GM21528 (cell line): ENCODE measurements at regions not wholly inside any gene's neighbourhood (a gene's known extent, or its start where the extent isn't known, plus 50 kb on each side); places are given as distances from the start of the nearest gene placed in this dataset.

Experiments used
- ATAC-seq: cut with Tn5 transposase; IDR thresholded peaks from one replicate; pipeline ENCODE4 v1.9.1; 2021; ENCODE audit warnings: mild to moderate bottlenecking, moderate library complexity; ENCODE audit not compliant: unreplicated experiment, low FRiP score

DNA sequence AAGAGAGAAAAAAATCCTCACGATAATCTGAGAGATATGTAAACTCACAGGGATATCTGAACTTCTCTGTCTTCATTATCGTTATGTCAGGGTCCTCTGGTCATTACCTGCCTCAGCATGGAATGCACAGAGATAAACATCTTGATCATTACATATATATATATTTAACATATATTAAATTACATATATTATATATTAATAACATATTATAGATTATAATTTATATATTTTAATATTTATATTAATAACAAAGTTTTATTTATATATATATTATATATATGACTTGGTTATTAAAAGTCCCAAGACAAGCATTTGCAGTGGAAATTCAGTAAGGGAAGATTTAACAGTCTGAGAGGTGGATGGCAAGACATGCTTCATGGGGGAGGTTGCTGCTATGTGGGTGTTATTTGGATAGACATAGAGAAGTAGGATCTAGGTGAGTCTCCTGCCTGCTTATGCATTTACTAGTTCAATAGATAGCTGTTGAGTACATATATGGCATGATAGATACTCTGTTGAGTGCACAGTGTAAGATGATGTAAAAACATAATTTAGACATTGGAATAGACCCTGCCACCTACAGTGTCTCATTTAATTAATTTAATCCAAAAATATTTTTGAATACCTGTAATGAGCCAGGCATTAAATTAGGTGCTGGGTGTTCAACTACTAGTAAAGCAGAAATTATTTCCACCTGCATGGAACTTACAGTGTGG, 255.2 kb downstream of the RAD51AP2 start:
- ATAC-seq: no peak

DNA sequence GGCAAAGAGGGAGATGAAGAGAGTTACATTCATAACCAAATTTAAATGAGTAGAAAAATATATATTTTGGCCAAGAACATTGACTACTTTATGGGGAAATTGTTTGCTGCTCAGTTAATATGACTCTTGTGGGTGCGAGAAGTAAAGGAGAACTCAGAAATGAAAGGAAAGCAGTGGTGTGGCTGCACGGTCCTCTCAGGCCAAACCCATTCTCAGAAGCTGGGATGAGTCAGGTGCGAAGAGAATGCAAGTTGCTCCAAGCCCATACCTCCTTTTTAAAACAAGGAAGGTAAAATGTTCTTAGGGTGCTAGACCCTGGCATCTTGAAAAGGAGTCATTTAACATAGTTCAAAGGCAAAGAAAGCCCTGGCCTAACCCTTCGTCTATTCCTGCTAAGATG, 258.6 kb downstream of the RAD51AP2 start:
- no peak for ATAC-seq

DNA sequence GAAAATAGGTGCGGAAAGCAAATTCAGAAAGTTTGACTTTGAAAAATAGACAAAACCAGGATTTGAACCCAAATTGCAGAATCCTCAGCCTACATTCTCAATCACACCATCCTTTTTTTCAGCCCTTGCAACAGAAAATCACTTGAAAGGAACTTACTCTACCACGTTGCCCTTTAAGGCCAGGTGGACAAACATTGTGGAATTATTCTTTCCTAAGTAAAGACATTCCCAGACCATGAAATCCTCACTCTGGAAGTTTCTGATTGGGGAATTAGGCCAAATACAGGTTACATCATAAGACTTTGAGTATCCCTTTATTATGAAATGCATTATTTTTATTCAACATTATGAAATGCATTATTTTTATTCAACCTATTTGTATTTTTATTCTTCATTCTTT, 259.4 kb downstream of the RAD51AP2 start:
- no peak for ATAC-seq

GRCh38 chr2:17257189-17257909, 260.9 kb downstream of the RAD51AP2 start:
- ATAC-seq: no peak

GRCh38 chr2:17255071-17255470, 263.2 kb downstream of the RAD51AP2 start:
- no peak for ATAC-seq

DNA sequence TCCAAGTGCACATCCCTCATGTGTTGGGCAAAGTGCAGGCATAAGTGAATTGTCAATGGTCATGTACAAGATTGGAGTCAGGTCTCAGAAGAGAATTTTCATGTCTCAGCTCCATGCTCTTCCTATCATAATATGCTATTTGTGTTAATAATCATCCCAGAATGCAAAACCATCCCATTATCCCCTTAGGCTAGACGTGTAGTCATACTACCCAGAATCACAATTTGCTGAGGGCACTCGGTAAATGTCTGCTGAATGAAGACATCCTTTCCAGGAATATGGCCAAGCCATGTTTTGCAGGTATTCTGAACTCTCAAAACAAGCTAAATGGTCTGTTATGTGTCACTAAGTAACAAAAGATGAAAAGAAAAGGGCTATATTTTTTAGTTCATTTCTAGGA, 263.8 kb downstream of the RAD51AP2 start:
- no peak for ATAC-seq

DNA sequence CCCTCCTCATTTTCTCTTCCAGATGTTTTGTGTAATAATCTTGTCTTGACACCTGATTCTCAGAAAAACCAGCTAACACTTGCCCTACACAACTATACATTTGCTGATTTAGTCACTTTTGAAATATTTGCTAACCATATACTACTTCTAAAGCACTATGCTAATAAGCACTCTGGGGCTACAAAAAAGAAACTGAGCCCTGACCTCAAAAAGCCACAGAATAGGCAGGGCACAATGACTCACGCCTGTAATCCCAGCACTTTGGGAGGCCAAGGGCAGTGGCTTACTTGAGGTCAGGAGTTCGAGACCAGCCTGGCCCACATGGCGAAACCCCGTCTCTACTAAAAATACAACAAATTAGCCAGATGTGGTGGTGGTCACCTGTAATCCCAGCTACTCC, 266.0 kb downstream of the RAD51AP2 start:
- ATAC-seq: no peak

GRCh38 chr2:17251171-17251570, 267.1 kb downstream of the RAD51AP2 start:
- no peak for ATAC-seq

GRCh38 chr2:17249249-17249648, 269.0 kb downstream of the RAD51AP2 start:
- no peak for ATAC-seq

DNA sequence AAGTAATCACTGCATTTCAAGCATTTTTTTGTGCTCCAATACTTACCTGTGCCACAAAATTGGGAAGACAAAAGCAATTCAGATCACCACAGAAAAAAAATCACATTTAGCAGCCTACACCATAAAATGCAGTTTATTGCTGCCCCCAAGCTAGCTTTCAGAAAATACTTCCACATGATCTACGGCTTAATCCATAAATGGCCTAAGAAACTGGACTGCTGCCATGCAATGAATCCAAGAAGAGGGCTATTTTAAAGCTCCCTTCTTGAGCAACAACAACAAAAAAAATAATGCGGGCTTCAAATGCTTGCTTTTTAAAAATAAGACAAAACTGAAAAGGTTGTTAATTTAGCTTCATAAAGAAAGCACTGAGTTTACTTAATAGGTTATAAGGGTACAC, 272.3 kb downstream of the RAD51AP2 start:
- ATAC-seq: no peak

- no peak for ATAC-seq
Measured at GRCh38 chr2:17242813-17243485, 275.3 kb downstream of the RAD51AP2 start.

DNA sequence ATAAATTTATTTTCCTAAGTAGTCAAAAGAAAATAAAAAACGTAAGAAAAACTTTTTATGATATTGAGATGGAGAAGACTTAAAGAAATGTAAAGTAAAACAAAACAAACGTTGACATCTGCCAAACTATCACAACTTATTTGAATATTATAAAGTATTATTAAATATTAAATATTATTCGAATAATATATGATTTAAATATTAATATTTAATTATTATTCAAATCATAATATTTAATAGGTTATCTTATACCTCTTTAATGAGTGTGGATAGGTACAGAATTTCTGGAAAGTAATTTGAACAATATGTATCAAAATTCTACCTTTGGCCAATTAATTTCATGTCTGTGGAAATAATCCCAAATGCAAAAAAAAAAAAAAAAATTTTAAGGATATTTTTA, 278.7 kb downstream of the RAD51AP2 start:
- no peak for ATAC-seq

DNA sequence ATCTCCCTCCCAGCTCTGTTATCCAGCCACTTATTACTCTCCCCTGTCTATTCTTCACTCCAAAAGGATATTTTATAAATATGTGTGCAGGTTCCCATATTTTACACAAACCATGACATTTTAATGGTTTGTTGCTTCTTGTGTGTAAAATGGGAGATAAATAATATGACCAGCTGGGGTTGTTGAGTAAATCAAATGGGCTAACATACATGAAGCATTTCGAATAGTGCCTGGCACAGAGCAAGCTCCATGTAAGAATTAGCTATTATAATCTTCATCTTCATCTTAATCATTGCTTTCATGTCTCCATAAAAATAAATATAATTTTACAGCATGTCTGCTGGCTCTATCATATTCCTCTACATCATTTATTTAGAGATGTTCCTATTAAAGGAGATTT, 283.1 kb downstream of the RAD51AP2 start:
- ATAC-seq: no peak

GRCh38 chr2:17232776-17233556, 285.3 kb downstream of the RAD51AP2 start:
- no peak for ATAC-seq

- no peak for ATAC-seq
Measured at GRCh38 chr2:17231394-17231965, 286.8 kb downstream of the RAD51AP2 start.

- no peak for ATAC-seq
Measured at GRCh38 chr2:17229414-17229813, 288.8 kb downstream of the RAD51AP2 start.

DNA sequence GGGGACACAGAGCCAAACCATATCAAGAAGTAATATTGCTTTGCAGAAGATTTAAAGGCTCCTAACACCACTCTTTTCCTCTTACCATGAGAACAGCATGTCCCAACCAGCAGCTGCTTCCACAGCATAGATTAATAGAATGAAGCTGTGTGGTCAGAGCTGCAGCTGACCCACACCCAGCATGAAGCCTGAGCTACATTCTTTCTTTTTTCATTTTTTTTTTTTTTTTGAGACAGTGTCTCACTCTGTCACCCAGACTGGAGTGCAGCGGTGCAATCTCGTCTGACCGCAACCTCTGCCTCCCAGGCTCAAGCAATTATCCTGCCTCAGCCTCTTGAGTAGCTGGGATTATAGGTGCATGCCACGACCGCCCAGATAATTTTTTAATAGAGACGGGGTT, 289.8 kb downstream of the RAD51AP2 start:
- ATAC-seq: no peak

DNA sequence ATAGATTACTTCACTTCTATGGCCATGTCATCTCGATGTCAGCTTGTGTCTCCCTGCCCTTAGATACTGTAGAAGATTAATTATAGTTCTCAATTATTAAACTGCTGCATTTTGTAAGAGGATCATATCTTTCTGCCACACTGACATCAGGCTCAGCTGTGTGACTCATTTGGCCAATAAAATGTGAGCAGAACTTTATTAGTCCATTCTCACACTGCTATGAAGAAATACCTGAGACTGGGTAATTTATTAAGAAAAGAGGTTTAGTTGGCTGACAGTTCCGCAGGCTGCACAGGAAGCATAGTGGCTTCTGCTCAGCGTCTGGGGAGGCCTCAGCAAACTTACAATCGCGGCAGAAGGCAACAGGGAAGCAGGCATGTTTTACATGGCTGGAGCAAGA, 290.4 kb downstream of the RAD51AP2 start:
- ATAC-seq: no peak

DNA sequence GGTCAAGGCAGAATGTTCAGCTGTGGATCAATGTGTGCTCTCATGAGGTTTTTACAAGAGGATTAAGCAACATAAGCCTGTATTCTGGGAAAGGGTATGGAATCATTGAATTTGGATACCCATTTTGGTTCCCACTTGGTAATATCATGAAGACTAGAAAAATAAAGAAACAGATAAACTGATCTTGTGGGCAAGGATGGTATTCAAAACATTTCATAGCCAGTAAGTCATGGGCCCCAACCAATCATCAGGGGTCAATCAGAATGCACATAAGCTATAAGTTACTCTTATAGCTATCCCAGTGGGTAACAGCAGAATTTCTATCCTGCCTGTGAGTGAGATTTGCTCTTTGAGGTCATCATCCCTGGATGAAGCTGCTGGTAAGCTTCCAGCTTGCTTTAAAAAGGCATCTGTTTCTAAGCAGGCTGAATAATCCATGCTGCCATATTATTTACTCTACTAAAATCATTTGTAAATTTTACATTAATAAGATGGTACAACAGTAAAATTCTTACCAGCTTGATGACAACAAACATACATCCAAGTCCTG, 291.2 kb downstream of the RAD51AP2 start:
- no peak for ATAC-seq

- no peak for ATAC-seq
Measured at GRCh38 chr2:17223211-17223610, 295.0 kb downstream of the RAD51AP2 start.
